H7 (cell line): ENCODE measurements at regions not wholly inside any gene's neighbourhood (a gene's known extent, or its start where the extent isn't known, plus 50 kb on each side); places are given as distances from the start of the nearest gene placed in this dataset.

Source experiments
- DNase-seq: peaks from one replicate; pipeline ENCODE4 v3.0.0; 2012
- H3K27me3 ChIP-seq: 2 replicates; pipeline ENCODE4 v1.6.0; 2011; ENCODE audit warnings: mild to moderate bottlenecking, low read length; ENCODE audit not compliant: control insufficient read depth, insufficient read depth
- H3K36me3 ChIP-seq: replicated peaks from 2 replicates; pipeline ENCODE4 v1.5.1; 2011; ENCODE audit warnings: low read length; ENCODE audit not compliant: control insufficient read depth, insufficient read depth
- H3K4me3 ChIP-seq: 2 replicates; pipeline ENCODE4 v1.5.1; 2011; ENCODE audit warnings: low read depth, mild to moderate bottlenecking, control low read depth, low read length, moderate library complexity; ENCODE audit not compliant: insufficient read depth

DNA sequence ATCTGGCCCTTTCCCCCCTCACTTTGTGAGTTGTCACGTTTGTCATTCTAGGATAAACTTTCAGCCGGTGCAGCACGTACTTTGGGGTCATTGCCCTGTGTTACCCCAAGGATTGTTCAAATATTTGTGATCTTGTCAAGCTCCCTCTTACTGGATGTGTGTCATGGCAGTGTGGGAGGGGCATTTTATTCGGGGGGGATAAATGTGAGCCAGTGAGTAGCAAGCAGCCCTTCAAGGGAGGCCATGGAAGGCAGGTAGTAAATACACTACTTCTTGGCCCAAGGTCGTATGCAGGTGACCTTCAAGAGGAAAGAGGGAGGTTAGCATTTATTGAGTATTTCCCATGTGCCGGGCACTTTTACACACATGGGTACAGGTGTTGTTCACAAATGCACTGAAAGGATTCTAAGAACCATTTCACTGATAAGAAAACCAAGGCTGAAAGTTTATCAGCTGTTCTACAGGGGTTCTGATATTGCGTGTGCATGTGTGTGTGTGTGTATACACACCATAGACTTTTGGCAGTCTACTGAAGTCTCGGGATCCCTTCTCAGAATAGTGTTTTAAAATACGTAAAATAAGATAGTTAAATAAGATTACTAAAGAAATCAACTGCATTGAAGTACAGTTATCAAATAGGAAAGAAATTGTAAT is 410.3 kb upstream of the TBX3 start:
- Histone ChIP-seq H3K36me3 (no peaks in the 10 kb centered on the region), H3K27me3 (no peaks in the 10 kb centered on the region), H3K4me3 (no peak overlapping the region)
- DNase-seq, result no peak

DNA sequence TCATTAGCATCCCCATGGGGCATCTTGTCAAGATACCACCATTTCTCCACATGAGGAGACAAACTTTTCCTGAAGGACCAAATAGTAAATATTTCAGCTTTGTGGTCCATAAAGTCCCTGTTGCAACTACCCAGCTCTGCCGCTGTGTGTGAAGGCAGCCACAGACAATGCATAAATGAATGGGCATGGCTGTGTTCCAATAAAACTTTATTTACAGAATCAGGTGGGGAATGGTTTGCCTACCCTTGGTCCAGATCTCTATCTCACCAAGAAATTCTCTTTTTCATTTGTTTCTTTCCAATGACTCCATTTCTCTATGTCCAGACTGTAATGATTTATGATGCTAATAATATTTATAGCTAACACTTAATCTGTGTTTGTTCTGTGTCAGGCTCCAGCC is 409.3 kb upstream of the TBX3 start:
- H3K4me3 ChIP-seq, result no peak overlapping the region
- no peaks in the 10 kb centered on the region for H3K27me3 ChIP-seq
- no peak for DNase-seq
- no peaks in the 10 kb centered on the region for H3K36me3 ChIP-seq

DNA sequence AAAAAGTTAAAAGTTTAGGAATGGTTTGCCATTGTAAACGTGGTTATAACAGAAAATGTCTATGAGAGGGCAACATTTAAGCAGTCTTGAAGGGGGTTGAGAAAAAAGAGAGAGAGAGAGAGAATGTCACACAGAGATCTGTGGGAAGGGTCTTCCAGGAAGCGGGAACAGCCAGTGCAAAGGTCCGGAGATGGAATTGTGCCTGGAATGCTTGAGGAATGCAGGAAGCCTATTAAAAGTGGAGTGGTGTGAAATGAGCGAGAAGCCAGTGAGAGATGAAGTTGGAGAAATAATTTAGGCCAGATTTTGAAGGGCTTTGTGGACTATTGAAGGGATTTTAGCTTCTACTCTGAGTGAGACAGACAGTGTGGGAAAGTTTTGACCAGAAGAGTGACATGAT is 406.8 kb upstream of the TBX3 start:
- Histone ChIP-seq H3K36me3 (no peaks in the 10 kb centered on the region), H3K4me3 (no peak overlapping the region), H3K27me3 (no peaks in the 10 kb centered on the region)
- DNase-seq, result no peak

DNA sequence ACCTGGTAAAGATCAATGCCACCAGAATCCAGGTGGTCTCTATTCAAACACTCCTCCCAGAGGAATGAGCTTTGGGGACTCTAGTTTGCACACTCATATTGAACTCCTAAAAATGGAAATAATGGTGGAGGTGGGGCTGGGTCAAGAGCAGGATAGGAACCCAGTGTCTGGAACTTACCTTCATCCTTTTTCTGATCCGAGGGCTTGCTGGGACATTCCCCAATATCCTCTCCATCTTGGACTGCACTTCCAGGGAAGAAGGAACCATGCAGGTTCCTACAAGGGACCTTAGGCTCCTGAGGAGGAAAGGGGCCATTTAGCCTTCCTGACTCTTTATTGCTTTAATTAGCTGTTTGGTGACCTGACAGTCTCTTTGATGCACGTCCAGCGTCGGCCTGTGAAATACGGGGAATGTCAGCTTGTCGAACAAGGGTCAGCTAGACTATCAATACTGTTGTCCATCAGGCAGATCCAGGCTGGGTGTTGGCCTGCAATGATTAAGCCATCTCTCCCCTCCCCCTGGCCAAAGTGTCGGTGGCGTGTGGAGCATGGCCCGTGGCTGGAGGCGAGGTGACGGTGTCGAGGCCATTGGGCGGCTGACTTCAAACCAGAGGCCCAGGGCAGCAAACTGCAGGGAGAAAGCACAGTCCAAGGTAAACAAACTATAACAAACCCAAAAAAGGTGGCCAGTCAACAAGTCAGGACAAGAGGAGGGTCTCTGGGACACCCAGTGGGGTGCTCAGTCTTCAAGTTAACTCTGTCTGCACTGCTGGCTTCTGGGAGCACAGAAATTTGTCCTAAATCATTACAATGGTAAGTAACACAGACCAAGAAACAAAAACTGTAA is 405.2 kb upstream of the TBX3 start:
- H3K4me3 ChIP-seq, result no peak overlapping the region
- no peaks in the 10 kb centered on the region for H3K36me3 ChIP-seq
- H3K27me3 ChIP-seq, result no peaks in the 10 kb centered on the region
- no peak for DNase-seq

DNA sequence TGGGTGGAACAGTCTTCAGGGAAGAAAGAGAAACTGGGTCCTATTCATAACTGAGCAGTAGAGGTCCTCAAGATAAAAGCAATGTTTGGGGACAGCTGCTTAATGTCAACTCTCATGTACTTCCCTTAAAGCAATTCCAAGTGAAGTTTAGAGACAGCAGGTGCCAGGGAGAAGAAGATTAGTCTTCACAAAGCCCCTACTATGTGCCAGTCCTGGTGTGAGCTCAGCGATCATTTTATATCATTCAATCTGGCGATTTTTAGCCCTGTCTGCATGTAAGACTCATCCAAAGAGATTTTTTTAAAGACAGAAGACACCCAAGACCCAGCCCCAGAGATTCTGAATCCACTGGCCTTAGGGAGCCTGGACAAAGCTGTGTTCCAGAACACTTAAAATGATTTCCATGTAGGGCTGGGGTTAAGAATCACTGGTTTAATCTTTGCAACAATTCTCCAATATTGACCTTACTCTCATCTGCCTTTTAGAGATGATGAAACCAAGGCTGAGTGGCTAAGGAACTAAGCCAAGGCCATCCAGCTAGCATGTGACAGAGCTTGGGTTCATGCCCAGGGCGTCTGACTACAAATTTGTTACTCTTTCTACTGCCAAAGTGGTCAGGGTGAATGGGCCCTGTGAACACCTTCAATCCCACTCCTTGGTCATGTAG is 404.5 kb upstream of the TBX3 start:
- no peaks in the 10 kb centered on the region for H3K36me3 ChIP-seq
- H3K27me3 ChIP-seq, result no peaks in the 10 kb centered on the region
- DNase-seq, result no peak

DNA sequence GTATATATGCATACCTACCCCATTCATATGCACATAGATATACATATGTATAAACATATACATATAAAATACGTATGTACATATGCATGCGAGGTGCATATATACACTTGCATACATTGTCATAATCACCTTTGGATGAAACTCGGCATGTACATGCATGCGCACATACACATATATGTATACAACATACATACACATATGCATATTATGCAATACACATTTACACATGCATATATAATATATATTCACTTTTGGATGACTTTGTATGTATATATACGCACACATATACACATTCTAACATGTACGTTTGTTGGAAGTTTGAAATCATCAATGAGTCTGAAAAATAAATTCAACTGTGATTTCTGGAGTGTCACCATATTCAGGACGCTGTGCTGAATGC is 401.6 kb upstream of the TBX3 start:
- Histone ChIP-seq H3K27me3 (no peaks in the 10 kb centered on the region), H3K36me3 (no peaks in the 10 kb centered on the region), H3K4me3 (no peak overlapping the region)
- DNase-seq, result no peak

More for the DNA sequence above, 404.5 kb upstream of the TBX3 start:
- no peak overlapping the region for H3K4me3 ChIP-seq

DNA sequence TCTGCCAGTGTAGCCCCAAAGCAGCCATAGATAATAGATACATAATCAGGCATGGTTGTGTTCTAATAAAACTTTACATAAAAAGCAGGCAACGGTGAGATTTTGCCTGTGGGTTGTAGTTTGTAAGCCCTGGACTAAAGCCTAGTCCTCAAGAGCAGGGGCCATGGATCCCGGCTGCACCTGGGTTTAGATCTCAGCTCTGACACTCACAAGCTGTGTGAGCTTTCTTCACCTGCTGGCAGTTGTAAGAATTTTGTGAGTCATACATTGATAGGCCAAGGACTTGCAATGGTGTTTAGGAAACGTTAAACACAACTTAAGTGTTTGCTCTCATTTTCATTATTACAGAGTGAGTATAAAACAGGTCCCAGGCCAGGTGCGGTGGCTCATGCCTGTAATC is 395.8 kb upstream of the TBX3 start:
- DNase-seq, result no peak
- Histone ChIP-seq H3K27me3 (no peaks in the 10 kb centered on the region), H3K4me3 (no peak overlapping the region), H3K36me3 (no peaks in the 10 kb centered on the region)

DNA sequence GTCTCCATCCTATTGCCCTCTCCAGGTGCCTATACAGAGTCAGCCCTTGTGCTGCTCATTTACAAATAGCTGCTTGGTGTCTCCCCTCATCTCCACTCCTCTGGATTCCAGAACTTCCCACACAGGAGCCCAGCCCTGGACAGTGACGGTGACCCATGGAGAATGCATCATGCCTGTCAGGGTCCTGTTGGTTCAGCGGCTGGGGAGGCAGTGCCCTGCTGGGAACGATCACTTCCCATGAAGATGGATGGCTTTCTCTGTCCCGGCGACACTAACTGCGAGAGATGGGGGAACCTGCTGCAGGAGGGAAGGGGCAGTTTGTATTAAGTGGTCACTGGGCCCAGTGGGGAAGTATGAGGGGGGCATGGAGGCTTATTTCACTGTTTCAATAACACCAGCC is 395.0 kb upstream of the TBX3 start:
- no peaks in the 10 kb centered on the region for H3K27me3 ChIP-seq
- no peak overlapping the region for H3K4me3 ChIP-seq
- H3K36me3 ChIP-seq, result no peaks in the 10 kb centered on the region
- DNase-seq, result no peak

DNA sequence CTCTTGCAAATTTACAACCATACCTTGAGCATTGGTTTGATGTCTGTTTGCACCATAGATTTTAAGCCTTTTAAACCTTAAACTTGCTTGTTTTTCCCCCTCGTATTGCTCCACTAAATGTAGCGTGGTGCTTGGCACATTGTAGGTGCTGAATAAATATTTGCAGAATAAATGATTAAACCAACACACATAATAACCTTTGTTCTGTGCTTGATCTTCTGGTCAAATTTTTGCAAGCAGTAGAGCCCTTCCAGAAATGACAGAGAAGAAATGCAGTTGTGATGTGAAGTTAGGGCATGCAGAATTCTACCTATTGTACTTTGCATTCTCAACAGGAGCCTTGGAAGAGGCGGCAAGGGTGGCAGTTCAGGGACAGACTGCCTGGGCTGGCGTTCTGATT is 394.4 kb upstream of the TBX3 start:
- Histone ChIP-seq H3K27me3 (no peaks in the 10 kb centered on the region), H3K36me3 (no peaks in the 10 kb centered on the region), H3K4me3 (no peak overlapping the region)
- DNase-seq, result no peak

DNA sequence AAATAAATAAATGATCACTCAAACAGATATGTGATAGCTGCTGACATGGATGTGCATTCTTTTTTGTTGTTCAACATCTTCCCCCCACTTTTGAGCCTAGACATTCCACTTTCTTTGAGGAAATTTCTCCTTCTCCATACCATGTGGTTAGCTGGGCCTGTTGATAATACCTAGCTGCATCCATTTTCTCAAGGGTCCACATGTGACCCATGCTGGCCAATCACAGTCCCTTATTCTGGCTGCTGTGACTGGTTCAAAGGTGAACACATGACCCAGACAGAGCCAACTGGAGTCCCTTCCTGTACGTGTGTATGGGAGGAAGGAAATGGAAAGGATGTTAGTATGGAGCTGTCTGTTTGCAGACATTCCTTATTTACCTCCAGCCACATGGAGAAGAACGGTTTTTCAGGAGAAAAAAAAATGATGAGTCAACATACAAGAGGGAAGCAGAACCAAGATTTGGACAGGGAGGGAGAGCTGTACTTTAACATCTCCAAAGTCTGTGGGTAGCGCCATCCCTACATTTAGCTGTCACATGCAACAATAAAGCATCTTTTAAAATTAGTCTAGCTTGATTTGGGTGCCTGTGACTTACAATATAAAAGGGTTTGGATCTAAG is 391.7 kb upstream of the TBX3 start:
- Histone ChIP-seq H3K4me3 (no peak overlapping the region), H3K27me3 (no peaks in the 10 kb centered on the region), H3K36me3 (no peaks in the 10 kb centered on the region)
- DNase-seq, result no peak

DNA sequence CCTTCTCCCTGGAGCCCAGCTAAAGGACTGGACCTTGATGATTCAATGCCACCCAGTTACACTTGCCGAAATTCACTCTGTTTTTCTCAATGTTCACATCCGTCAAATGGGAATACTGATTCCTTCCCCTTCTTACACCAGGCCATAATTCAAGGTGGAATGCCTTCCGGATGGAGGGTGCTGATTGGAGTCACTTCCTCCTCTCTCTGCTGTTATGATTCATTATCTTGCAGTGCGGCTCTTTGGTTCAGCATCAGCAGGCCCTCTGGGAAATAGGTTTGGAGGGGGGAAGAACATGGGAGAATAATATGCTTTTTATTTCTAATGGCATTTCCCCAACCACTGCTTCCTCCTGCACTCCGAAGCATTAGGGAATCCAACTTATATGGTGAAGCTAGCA is 390.6 kb upstream of the TBX3 start:
- Histone ChIP-seq H3K27me3 (no peaks in the 10 kb centered on the region), H3K4me3 (no peak overlapping the region), H3K36me3 (no peaks in the 10 kb centered on the region)
- no peak for DNase-seq

DNA sequence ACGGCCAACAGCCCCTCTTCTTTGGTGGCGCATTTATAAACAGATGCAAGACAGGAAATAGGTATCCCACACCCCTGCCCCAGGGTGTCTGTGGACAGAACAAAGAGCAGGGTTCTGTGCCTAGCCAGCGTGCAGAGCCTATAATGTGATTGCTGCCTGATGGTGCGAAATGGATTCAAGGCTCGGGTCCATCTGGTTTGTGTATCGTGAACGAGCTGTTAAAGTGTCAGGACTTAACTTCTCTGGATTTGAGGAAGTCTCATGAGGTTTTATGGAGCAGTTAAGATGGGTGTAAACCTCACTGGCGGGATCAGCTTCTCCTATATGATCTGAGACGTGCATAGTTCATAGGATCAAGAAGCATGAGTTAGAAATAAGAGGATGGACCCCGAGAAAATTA is 388.7 kb upstream of the TBX3 start:
- no peaks in the 10 kb centered on the region for H3K27me3 ChIP-seq
- H3K4me3 ChIP-seq, result no peak overlapping the region
- no peak for DNase-seq
- H3K36me3 ChIP-seq, result no peaks in the 10 kb centered on the region

DNA sequence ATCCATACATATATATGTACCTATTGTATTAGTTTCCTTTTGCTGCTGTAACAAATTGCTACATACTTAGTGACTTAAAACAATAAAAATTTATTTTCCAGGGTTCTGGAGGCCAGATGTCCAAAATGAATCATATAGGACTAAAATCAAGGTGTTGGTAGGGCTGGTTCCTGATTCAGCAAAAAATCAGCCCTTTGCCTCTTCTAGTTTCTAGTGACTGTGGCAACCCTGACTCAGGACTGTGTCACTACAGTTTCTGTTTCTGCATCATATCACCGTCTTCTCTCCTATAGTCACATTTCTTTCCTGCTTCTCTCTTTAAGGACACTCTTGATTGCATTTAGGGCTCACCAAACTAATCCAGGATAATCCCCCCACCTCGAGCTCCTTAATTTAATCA is 386.3 kb upstream of the TBX3 start:
- Histone ChIP-seq H3K36me3 (no peaks in the 10 kb centered on the region), H3K27me3 (no peaks in the 10 kb centered on the region), H3K4me3 (no peak overlapping the region)
- DNase-seq, result no peak

DNA sequence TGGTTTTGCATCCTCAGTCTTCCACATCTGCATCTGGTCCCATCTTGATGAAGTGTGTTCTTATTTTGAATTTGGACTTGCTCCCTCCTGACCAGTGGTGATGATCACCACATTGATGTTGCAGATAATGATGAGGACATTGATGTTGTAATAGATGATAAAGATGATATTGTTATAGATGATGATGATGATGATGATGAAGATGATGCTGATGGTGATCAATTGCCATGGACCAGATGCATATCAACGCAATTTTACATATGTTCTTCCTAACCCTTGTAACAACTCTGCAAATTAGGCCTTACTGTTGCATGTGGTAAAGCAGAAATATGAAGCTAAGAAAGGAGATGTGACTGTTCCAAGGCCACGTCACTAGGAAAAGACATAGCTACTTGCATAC is 380.3 kb upstream of the TBX3 start:
- H3K36me3 ChIP-seq, result no peaks in the 10 kb centered on the region
- no peak overlapping the region for H3K4me3 ChIP-seq
- no peak for DNase-seq
- no peaks in the 10 kb centered on the region for H3K27me3 ChIP-seq

DNA sequence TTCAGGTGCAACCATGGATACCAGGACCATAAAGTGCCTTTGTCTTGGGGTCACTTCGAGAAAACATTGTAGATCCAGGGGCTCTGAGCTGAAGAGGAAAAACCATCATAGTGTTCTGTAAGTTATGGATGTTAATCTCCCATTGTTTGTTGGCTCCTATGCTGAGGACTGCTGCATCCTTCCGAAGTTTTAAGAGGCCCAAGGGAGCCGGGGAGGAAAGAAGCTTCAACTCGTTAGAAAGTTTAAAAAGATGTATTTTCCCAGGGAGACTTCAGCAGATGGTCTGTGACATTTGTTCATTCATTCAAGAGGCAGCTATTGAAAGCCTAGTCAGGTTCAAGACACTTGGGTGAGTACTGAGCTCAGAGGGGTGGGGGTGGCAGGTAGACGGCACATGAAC is 378.8 kb upstream of the TBX3 start:
- no peak for DNase-seq
- Histone ChIP-seq H3K36me3 (no peaks in the 10 kb centered on the region), H3K27me3 (no peaks in the 10 kb centered on the region), H3K4me3 (no peak overlapping the region)
